Activated CD4-positive, alpha-beta T cell treated with anti-CD3 and anti-CD28 coated beads for 36 hours (primary cell): ENCODE measurements at regions not wholly inside any gene's neighbourhood (a gene's known extent, or its start where the extent isn't known, plus 50 kb on each side); places are given as distances from the start of the nearest gene placed in this dataset.
"Not testable (repeated sequence)": the region's sequence is repeated elsewhere in the genome, so short reads cannot be mapped to it uniquely, and the experiment has no call there.

Source experiments
- ATAC-seq: fragments of 200-7000 bp; cut with Tn5 transposase; one replicate; pipeline ENCODE4 v1.10.0; 2021; ENCODE audit warnings: mild to moderate bottlenecking, moderate library complexity
- CTCF ChIA-PET: fragments of 350-600 bp; sonication (Branson Sonifier 250); formaldehyde crosslinking; loops from one replicate; lab custom pipeline; 2021; ENCODE audit warnings: antibody characterized with exemption; lab: Charles Lee
- POLR2A ChIA-PET: fragments of 350-600 bp; sonication (Branson Sonifier 250); formaldehyde crosslinking; loops from one replicate; lab custom pipeline; 2021; ENCODE audit warnings: antibody characterized with exemption, inconsistent platforms; lab: Charles Lee
- DNase-seq: peaks from one replicate; pipeline ENCODE4 v3.0.0-alpha.2; 2020
- H3K27ac Mint-ChIP-seq: one replicate; pipeline ENCODE4 v1.8.0; 2021; ENCODE audit warnings: mixed read lengths
- H3K27me3 Mint-ChIP-seq: one replicate; pipeline ENCODE4 v1.8.0; 2021; ENCODE audit warnings: mixed read lengths
- H3K36me3 Mint-ChIP-seq: one replicate; pipeline ENCODE4 v1.8.0; 2021; ENCODE audit warnings: low read depth, mixed read lengths
- H3K4me1 Mint-ChIP-seq: one replicate; pipeline ENCODE4 v1.8.0; 2021; ENCODE audit warnings: mixed read lengths
- H3K4me3 Mint-ChIP-seq: one replicate; pipeline ENCODE4 v1.8.0; 2021; ENCODE audit warnings: mild to moderate bottlenecking, moderate library complexity, mixed read lengths
- H3K9me3 Mint-ChIP-seq: one replicate; pipeline ENCODE4 v1.8.0; 2021; ENCODE audit warnings: low read depth, mixed read lengths
- intact Hi-C, 2 experiments: fragments of 100-400 bp; cut with DNase I in 1 of 2; cut with micrococcal nuclease in 1 of 2; formaldehyde crosslinking; loops; one replicate each; pipeline versions ENCODE4 v1.14.2 to v1.15.1; 2022 to 2024; cut with DNase I, micrococcal nuclease

DNA sequence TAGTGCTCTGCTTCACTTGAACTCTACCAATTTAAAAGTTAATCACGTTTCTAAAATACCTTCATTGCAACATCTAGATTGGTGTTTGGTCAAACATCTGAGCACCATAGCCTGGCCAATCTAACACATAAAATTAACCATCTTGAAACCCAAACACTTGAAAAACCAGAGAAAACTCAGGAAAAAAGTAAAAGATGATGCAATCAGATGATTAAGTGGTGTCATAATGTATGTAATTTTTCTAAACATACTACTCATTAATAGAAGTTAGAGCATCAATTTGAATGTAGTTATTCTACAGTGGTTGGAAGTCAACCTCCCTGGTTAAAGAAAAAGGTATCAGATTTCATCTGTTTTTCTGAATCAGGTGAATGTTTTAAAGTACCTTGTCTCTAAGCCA lies 228.6 kb upstream of the ID4 start:
- no peaks in the 10 kb centered on the region for H3K36me3 Mint-ChIP-seq
- POLR2A ChIA-PET: no interaction called here
- H3K4me1 Mint-ChIP-seq: no peaks in the 10 kb centered on the region
- CTCF ChIA-PET: no interaction called here
- no peak overlapping the region for H3K4me3 Mint-ChIP-seq
- intact Hi-C loops: no loop called here
- no peaks in the 10 kb centered on the region for H3K27me3 Mint-ChIP-seq
- no peak overlapping the region for H3K27ac Mint-ChIP-seq
- DNase-seq (no peak), ATAC-seq (no peak)
- peaks cover 5% of the 10 kb centered on the region for H3K9me3 Mint-ChIP-seq

DNA sequence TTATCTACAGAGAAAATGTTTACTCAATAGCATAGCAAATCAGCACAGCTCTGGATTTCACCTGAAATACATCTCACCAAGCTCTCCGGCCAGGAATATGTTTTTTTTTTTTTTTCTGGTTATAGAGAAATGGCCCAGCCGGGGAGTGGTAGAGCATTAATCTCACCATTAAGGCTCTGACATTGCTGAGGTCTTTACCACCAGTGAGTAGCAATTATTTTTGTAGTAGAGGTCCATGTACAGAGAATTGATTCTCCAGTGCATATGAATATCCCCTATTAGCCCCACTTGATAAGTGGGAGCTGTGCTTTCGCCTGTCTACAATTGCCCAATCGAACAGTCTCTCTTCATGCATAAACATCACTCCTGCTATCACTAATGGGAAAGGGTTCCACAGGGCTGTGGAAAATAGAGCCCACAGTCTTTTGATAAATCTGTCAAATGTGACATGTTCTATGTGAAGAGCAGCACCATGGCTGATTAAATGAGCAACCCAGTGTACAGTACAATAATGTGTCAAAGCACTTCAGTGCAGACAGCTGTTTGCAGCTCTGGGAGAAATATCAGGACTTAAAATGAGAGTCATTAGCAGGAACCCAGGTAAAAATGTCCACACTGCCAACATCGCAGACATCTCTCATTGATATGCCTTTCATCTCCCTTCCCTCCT lies 227.1 kb upstream of the ID4 start:
- Mint-ChIP-seq H3K9me3 (peaks cover 4% of the 10 kb centered on the region), H3K4me3 (no peak overlapping the region), H3K4me1 (no peaks in the 10 kb centered on the region), H3K36me3 (no peaks in the 10 kb centered on the region), H3K27me3 (no peaks in the 10 kb centered on the region), H3K27ac (no peak overlapping the region)
- ATAC-seq (no peak), DNase-seq (no peak)
- ChIA-PET POLR2A (no interaction called here), CTCF (no interaction called here)
- intact Hi-C loops: no loop called here

DNA sequence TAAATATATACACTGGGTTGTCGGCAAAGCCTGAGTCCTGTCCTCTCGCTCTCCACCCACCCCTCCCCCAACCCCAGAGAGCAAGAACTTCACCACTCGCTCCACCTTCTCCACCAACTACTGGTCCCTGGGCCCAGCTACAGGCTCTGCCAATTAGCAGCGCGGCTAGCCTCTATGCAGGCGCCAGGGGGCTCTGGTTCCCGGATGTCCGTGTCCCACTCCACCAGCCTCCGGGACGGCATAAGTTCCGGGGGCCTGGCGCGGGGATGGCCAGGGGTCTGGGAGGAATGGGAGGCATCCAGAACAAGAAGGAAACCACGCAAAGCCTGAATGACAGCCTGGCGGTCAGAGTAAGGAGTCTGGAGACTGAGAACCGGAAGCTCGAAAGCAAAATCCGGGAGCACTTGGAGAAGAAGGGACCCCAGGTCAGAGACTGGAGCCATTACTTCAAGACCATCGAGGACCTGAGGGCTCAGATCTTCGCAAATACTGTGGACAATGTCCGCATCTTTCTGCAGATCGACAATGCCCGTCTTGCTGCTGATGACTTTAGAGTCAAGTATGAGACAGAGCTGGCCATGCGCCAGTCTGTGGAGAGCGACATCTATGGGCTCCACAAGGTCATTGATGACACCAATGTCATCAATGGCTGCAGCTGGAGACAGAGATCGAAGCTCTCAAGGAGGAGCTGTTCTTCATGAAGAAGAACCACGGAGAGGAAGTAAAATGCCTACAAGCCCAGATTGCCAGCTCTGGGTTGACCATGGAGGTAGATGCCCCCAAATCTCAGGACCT lies 224.3 kb upstream of the ID4 start:
- CTCF ChIA-PET, DNase-seq, ATAC-seq, H3K4me3 Mint-ChIP-seq, H3K27me3 Mint-ChIP-seq, H3K4me1 Mint-ChIP-seq, H3K36me3 Mint-ChIP-seq, POLR2A ChIA-PET, H3K27ac Mint-ChIP-seq, intact Hi-C loops: not testable (repeated sequence)
- H3K9me3 Mint-ChIP-seq: peaks cover 16% of the 10 kb centered on the region

DNA sequence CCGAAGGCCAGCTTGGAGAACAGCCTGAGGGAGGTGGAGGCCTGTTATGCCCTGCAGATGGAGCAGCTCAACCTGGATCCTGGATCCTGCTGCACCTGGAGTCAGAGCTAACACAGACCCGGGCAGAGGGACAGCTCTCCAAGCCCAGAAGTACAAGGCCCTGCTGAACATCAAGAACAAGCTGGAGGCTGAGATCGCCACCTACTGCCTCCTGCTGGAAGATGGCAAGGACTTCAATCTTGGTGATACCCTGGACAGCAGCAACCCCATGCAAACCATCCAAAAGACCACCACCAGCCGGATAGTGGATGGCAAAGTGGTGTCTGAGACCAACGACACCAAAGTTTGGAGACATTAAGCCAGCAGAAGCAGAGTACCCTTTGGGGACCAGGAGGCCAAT lies 223.5 kb upstream of the ID4 start:
- no peaks in the 10 kb centered on the region for H3K36me3 Mint-ChIP-seq

DNA sequence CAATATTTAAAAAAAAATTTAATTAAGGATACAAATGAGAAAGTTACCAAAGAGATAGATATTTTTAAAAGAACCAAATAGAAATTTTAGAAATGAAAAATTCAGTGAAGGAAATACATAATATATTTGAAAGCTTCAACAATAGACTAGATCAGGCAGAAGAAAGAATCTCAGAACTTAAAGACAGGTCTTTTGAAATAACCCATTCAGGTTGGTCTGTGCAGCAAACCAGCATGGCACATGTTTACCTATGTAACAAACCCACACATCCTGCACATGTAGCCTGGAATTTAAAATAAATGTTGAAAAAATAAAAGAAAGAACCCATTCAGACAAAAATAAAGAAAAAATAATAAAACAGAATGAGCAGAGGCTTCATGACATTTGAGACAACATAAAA lies 221.1 kb upstream of the ID4 start:
- Mint-ChIP-seq H3K9me3 (peaks cover 19% of the 10 kb centered on the region), H3K36me3 (no peaks in the 10 kb centered on the region), H3K27ac (no peak overlapping the region), H3K4me3 (no peak overlapping the region), H3K27me3 (no peaks in the 10 kb centered on the region), H3K4me1 (no peaks in the 10 kb centered on the region)
- DNase-seq (no peak), ATAC-seq (no peak)
- intact Hi-C loops: no loop called here
- POLR2A ChIA-PET: no interaction called here
- CTCF ChIA-PET: no interaction called here

More for the DNA sequence above, 223.5 kb upstream of the ID4 start:
- ATAC-seq (no peak), DNase-seq (no peak)
- ChIA-PET CTCF (no interaction called here), POLR2A (no interaction called here)
- Mint-ChIP-seq H3K27me3 (no peaks in the 10 kb centered on the region), H3K4me1 (no peaks in the 10 kb centered on the region), H3K9me3 (peaks cover 19% of the 10 kb centered on the region), H3K4me3 (no peak overlapping the region), H3K27ac (no peak overlapping the region)
- intact Hi-C loops: no loop called here

DNA sequence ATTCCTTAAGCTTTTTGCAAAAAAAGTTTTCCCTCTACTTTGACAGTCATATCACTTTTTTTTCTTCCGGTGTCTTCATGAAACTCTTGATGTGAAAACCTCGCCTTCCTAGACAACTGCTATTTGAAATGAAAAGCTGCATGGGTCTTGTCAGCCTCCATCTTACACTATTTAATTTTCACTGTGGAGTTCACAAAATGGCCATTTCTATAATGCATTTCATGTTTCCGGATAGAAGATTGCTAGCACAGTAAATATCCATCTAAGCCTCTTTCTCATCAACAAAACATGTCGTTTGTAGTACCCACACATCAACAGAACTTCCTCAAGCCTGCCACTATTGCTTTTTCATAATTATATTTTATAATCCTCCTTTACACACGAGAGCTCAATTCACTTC lies 204.9 kb upstream of the ID4 start:
- CTCF ChIA-PET: interaction anchor here (1.6 kb wide), 1 partner anchor 30 kb away, joined by 3 read pairs; no protein-coding TSS in a partner anchor
- intact Hi-C loops: no loop called here
- Mint-ChIP-seq H3K4me3 (no peak overlapping the region), H3K36me3 (no peaks in the 10 kb centered on the region), H3K4me1 (no peaks in the 10 kb centered on the region), H3K27me3 (no peaks in the 10 kb centered on the region), H3K27ac (no peak overlapping the region), H3K9me3 (peaks cover 1% of the 10 kb centered on the region)
- ATAC-seq (no peak), DNase-seq (no peak)
- POLR2A ChIA-PET: no interaction called here

DNA sequence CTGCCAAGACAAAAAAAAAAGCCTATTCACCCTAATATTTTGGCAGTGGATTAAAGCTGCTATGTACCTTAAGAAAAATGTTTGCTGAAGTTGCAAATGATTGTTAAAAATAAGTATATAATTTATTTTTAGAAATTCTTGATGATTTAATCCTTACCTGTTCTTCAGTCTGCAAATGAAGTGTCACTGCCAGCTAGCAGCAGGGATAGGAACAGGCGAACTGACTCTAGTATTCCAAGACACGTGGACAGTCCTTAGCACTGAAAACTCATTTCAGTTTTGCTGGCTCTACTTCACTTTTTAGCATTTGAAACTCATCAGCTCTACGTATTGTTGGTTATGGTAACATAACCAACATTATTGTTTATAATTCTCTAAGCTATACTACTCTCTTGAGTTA lies 204.4 kb upstream of the ID4 start:
- intact Hi-C loops: no loop called here

DNA sequence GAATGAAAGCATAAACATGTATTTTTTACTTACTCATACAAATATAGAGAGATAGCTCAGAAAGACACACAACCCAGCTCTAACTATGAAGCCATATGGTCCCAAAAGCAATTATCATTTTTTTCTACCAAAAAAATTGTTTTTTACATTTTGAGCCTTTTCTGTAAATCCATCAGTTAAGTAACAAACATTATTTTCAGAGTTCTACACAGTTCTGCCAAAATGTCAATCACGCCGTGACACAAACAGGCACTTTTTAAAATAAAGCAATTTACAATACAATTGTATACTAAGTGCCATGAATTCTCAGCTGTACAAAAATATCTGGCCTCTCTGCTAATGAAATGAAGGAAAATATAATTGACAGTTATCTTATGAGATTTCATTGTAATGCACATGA lies 201.4 kb upstream of the ID4 start:
- POLR2A ChIA-PET: no interaction called here
- Mint-ChIP-seq H3K27me3 (no peaks in the 10 kb centered on the region), H3K4me3 (no peak overlapping the region), H3K36me3 (no peaks in the 10 kb centered on the region), H3K9me3 (peaks cover 1% of the 10 kb centered on the region), H3K4me1 (no peaks in the 10 kb centered on the region), H3K27ac (no peak overlapping the region)
- ATAC-seq: no peak
- CTCF ChIA-PET: no interaction called here
- no peak for DNase-seq
- intact Hi-C loops: no loop called here

More for the DNA sequence above, 204.4 kb upstream of the ID4 start:
- DNase-seq (no peak), ATAC-seq (no peak)
- H3K36me3 Mint-ChIP-seq: no peaks in the 10 kb centered on the region
- ChIA-PET CTCF (interaction anchor here (0.7 to 1.6 kb wide), 2 partner anchors 30 to 37 kb away, joined by 3 to 4 read pairs; no protein-coding TSS in a partner anchor), POLR2A (no interaction called here)
- H3K9me3 Mint-ChIP-seq: peaks cover 1% of the 10 kb centered on the region
- H3K27ac Mint-ChIP-seq: no peak overlapping the region
- H3K4me3 Mint-ChIP-seq: no peak overlapping the region
- H3K4me1 Mint-ChIP-seq: no peaks in the 10 kb centered on the region
- no peaks in the 10 kb centered on the region for H3K27me3 Mint-ChIP-seq

DNA sequence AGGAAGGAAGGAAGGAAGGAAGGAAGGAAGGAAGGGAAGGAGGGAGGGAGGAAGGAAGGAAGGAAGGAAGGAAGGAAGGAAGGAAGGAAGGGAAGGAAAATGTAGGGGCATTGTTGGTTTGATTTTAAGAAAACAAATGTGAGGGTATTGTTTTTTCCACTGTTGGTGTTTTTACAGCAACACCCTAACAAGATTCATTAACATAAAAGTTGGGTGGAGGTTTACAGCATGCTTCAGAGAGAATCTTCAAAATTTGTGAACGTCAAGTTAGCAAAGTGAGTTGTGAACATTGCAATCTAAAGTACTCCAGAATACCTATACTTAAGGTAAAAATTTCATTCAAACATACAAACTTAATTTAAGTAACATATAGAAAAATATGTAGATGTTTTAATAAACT lies 200.2 kb upstream of the ID4 start:
- H3K4me3 Mint-ChIP-seq: no peak overlapping the region
- no peak for ATAC-seq
- no peak overlapping the region for H3K27ac Mint-ChIP-seq
- no peaks in the 10 kb centered on the region for H3K4me1 Mint-ChIP-seq
- POLR2A ChIA-PET: no interaction called here
- H3K9me3 Mint-ChIP-seq: no peaks in the 10 kb centered on the region
- DNase-seq: no peak
- H3K36me3 Mint-ChIP-seq: no peaks in the 10 kb centered on the region
- intact Hi-C loops: no loop called here
- CTCF ChIA-PET: no interaction called here
- H3K27me3 Mint-ChIP-seq: no peaks in the 10 kb centered on the region

DNA sequence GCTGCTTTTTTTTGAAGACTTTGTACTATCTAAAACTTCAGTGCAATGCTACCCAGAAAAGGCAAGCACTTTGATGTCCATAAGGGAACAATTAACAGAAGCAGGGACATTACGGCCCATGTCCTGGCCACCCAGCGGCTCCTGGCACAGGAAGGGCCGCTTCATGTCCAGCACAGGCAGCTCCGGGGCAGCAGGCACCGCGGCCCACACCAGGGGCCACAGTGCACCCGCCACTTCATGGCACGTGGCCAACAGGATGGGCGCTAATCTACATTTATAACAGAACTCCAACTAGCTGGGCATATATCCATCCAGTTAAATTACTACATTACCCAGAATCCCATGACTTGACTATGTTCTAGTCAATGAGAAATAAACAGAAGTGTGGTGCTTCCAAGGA lies 198.2 kb upstream of the ID4 start:
- ATAC-seq (no peak), DNase-seq (no peak)
- ChIA-PET POLR2A (no interaction called here), CTCF (interaction anchor here (1.7 kb wide), 1 partner anchor 11 kb away, joined by 3 read pairs; no protein-coding TSS in a partner anchor)
- Mint-ChIP-seq H3K9me3 (no peaks in the 10 kb centered on the region), H3K36me3 (no peaks in the 10 kb centered on the region), H3K4me1 (no peaks in the 10 kb centered on the region), H3K27me3 (no peaks in the 10 kb centered on the region), H3K4me3 (no peak overlapping the region), H3K27ac (no peak overlapping the region)
- intact Hi-C loops: no loop called here

DNA sequence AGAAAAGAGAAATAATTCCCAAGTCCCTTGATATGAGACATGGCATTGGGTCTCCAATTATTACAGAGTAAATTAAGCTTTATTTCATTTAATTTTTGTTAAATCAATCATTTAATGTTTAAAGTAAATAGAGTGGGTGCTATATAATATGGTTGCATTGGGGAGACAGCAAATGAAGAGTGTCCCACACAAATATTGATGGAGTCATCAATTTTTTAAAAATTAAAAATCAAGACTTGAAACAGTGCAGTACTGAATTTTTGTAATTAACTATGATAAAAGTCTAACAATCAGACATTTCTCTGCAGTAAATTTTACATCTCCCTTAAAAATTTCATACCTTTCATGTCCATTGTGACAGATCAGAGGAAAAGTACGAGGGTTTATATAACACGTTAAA lies 193.9 kb upstream of the ID4 start:
- no peaks in the 10 kb centered on the region for H3K36me3 Mint-ChIP-seq
- DNase-seq (no peak), ATAC-seq (no peak)
- ChIA-PET POLR2A (no interaction called here), CTCF (no interaction called here)
- no peaks in the 10 kb centered on the region for H3K4me1 Mint-ChIP-seq
- intact Hi-C loops: no loop called here
- H3K27me3 Mint-ChIP-seq: no peaks in the 10 kb centered on the region
- H3K9me3 Mint-ChIP-seq: no peaks in the 10 kb centered on the region
- no peak overlapping the region for H3K4me3 Mint-ChIP-seq
- no peak overlapping the region for H3K27ac Mint-ChIP-seq

DNA sequence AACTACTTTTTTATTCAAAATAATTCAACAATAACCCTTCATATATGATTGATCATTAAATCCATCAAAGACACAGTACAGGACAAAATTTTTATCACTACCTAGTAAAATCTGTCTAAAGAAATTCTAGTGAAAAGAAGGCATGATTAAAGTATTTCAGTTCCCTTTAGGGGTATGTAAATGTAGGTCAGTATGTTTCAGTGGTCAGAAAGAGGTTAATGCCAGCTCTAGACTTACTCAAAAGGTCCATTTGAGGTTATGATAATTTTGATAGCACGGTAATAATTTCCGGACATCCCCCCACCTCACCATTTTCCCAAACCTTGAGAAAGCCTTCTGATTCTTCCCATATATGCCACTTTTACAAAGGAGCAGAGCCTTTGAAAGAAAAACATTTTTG lies 193.5 kb upstream of the ID4 start:
- POLR2A ChIA-PET: no interaction called here
- Mint-ChIP-seq H3K27ac (no peak overlapping the region), H3K4me1 (no peaks in the 10 kb centered on the region), H3K9me3 (no peaks in the 10 kb centered on the region), H3K36me3 (no peaks in the 10 kb centered on the region), H3K4me3 (no peak overlapping the region), H3K27me3 (no peaks in the 10 kb centered on the region)
- DNase-seq (no peak), ATAC-seq (no peak)
- intact Hi-C loops: no loop called here
- CTCF ChIA-PET: no interaction called here
